ENCODE measurements at regions not wholly inside any gene's neighbourhood (a gene's known extent, or its start where the extent isn't known, plus 50 kb on each side); places are given as distances from the start of the nearest gene placed in this dataset.
A peak's percentile ranks its signal among the peaks of the same experiment; 100 is the strongest.

- no peak for TF ChIP-seq ZSCAN29 (IDR thresholded peaks at IDR 0.05)
- TF ChIP-seq RAD21 (IDR thresholded peaks at IDR 0.05; ENCODE audit: insufficient read depth, low read depth, low read length) = peak; percentile 94
- peak; percentile 38 to 76 (median 43); a peak in 5 of 6 replicates for TF ChIP-seq CTCF (IDR thresholded peaks at IDR 0.05 in 2 of 3, conservative IDR thresholded peaks at IDR 0.05 in 1 of 3; ENCODE audit: control insufficient read depth in 2 of 3, extremely low read depth in 1 of 3, insufficient read depth in 1 of 3, low read depth in 3 of 3, low read length in 3 of 3)
- no peak for TF ChIP-seq ZBED1 (IDR thresholded peaks at IDR 0.05; ENCODE audit: borderline replicate concordance)
- TF ChIP-seq SMC3 (IDR thresholded peaks at IDR 0.05; ENCODE audit: borderline replicate concordance, low read length) = peak; percentile 96
- in situ Hi-C loops (cut with MboI) = loop anchor here (5.0 kb wide), 2 partner anchors 35 to 130 kb away; no protein-coding TSS in a partner anchor
- peak; percentile 57 for FAIRE-seq
- H3K36me3 ChIP-seq (ENCODE audit: control insufficient read depth in 2 of 2, insufficient read depth in 2 of 2, low read length in 1 of 2) = no peaks in the 10 kb centered on the region
- H2AFZ ChIP-seq (ENCODE audit: control insufficient read depth, low read depth, low read length) = no peak overlapping the region
- intact Hi-C loops (cut with micrococcal nuclease; ENCODE audit: unreplicated experiment) = loop anchor here (1.0 to 2.0 kb wide), 4 partner anchors 75 to 325 kb away; no protein-coding TSS in a partner anchor
- 0% methylated on average over 2 of the region's 2 CpGs for WGBS (ENCODE audit: insufficient coverage, insufficient replicate concordance, low lambda C conversion rate, missing lambda C conversion rate)
- no peaks in the 10 kb centered on the region for H4K20me1 ChIP-seq (ENCODE audit: control insufficient read depth, insufficient read depth)
- ChIA-PET POLR2A (interaction anchor here (0.6 to 0.9 kb wide), 3 partner anchors 78 to 133 kb away, joined by 3 to 4 read pairs (median 3); no protein-coding TSS in a partner anchor), RAD21 (ENCODE audit: unreplicated experiment) (interaction anchor here (0.6 to 4.6 kb wide), 36 partner anchors 8 to 671 kb away, joined by 3 to 174 read pairs (median 5); partner anchors contain the start of gene RGS2), SMC1A (ENCODE audit: uncharacterized antibody, unreplicated experiment) (interaction anchor here (0.6 to 6.9 kb wide), 46 partner anchors 10 to 925 kb away, joined by 3 to 255 read pairs (median 5); partner anchors contain the start of genes CDC73 and RGS2), CTCF (interaction anchor here (0.5 to 7.5 kb wide), 44 partner anchors 12 to 890 kb away, joined by 3 to 211 read pairs (median 4); partner anchors contain the start of genes RGS2, RO60 and UCHL5)
- H3K27ac ChIP-seq (ENCODE audit: control insufficient read depth, insufficient read depth) = no peak overlapping the region
- no peaks in the 10 kb centered on the region for H3K79me2 ChIP-seq (ENCODE audit: control insufficient read depth, insufficient read depth, low read length)
- H3K9me3 ChIP-seq (replicated peaks; ENCODE audit: control insufficient read depth, insufficient read depth, low read length) = peaks cover 2% of the 10 kb centered on the region; the same call in 1 of the 3 replicates
- no peaks in the 10 kb centered on the region for H3K4me1 ChIP-seq (ENCODE audit: control insufficient read depth, insufficient read depth, low read length)
- peak; percentile 81 for ATAC-seq
- H3K4me3 ChIP-seq = no peak overlapping the region
- H3K27me3 ChIP-seq (replicated peaks in 1 of 2; ENCODE audit: control insufficient read depth in 2 of 2, insufficient read depth in 2 of 2, low read length in 1 of 2) = no peaks in the 10 kb centered on the region
- no TSS peak for BruUV-seq (replicated peaks)
- no peak overlapping the region for H3K4me2 ChIP-seq (ENCODE audit: control insufficient read depth, insufficient read depth)
- peak; percentile 17 for DNase-seq (ENCODE audit: low read depth, low spot score)
- H3K9ac ChIP-seq (ENCODE audit: control insufficient read depth, insufficient read depth, low read length) = no peak overlapping the region
These were observed 97.9 kb upstream of the RGS1 start for GRCh38 chr1:192477630-192478029.
